GM20431 (cell line): ENCODE measurements at regions not wholly inside any gene's neighbourhood (a gene's known extent, or its start where the extent isn't known, plus 50 kb on each side); places are given as distances from the start of the nearest gene placed in this dataset.

ENCODE experiments used
- in situ Hi-C: fragments of 300-500 bp; cut with MseI, MboI; formaldehyde crosslinking; loops from one replicate; pipeline ENCODE4 v1.15.0; 2020; ENCODE audit warnings: low sequenced_read_pairs; ENCODE audit not compliant: unreplicated experiment

- in situ Hi-C loops, result no loop called here
Measured at GRCh38 chr3:14304101-14305045, 98.0 kb upstream of the SLC6A6 start.

- in situ Hi-C loops, result no loop called here
Measured at GRCh38 chr3:14305324-14305723, 97.1 kb upstream of the SLC6A6 start.

- in situ Hi-C loops, result no loop called here
Measured at GRCh38 chr3:14306142-14306541, 96.3 kb upstream of the SLC6A6 start.

- in situ Hi-C loops, result no loop called here
Measured at GRCh38 chr3:14307656-14308302, 94.6 kb upstream of the SLC6A6 start.

- in situ Hi-C loops, result no loop called here
Measured at GRCh38 chr3:14311729-14312128, 90.7 kb upstream of the SLC6A6 start.

GRCh38 chr3:14312375-14312774 is 90.0 kb upstream of the SLC6A6 start:
- in situ Hi-C loops, result no loop called here

- in situ Hi-C loops, result no loop called here
Measured at GRCh38 chr3:14317057-14317553, 85.3 kb upstream of the SLC6A6 start.

- in situ Hi-C loops, result no loop called here
Measured at GRCh38 chr3:14318646-14319045, 83.8 kb upstream of the SLC6A6 start.

GRCh38 chr3:14319654-14320182 is 82.7 kb upstream of the SLC6A6 start:
- in situ Hi-C loops, result no loop called here

- in situ Hi-C loops, result no loop called here
Measured at GRCh38 chr3:14320219-14320618, 82.2 kb upstream of the SLC6A6 start.

GRCh38 chr3:14322001-14322400 is 80.4 kb upstream of the SLC6A6 start:
- in situ Hi-C loops, result no loop called here

- in situ Hi-C loops, result no loop called here
Measured at GRCh38 chr3:14322667-14323295, 79.6 kb upstream of the SLC6A6 start.

- in situ Hi-C loops, result no loop called here
Measured at GRCh38 chr3:14323401-14324223, 78.8 kb upstream of the SLC6A6 start.

- in situ Hi-C loops, result no loop called here
Measured at GRCh38 chr3:14324224-14324944, 78.0 kb upstream of the SLC6A6 start.

- in situ Hi-C loops, result no loop called here
Measured at GRCh38 chr3:14328422-14328821, 74.0 kb upstream of the SLC6A6 start.

GRCh38 chr3:14329116-14329830 is 73.1 kb upstream of the SLC6A6 start:
- in situ Hi-C loops, result no loop called here

GRCh38 chr3:14329842-14330241 is 72.6 kb upstream of the SLC6A6 start:
- in situ Hi-C loops, result no loop called here

GRCh38 chr3:14330508-14330907 is 71.9 kb upstream of the SLC6A6 start:
- in situ Hi-C loops, result no loop called here
